ENCODE measurements at regions not wholly inside any gene's neighbourhood (a gene's known extent, or its start where the extent isn't known, plus 50 kb on each side); places are given as distances from the start of the nearest gene placed in this dataset.

GRCh38 chr12:116628989-116629388, 69.8 kb downstream of the MAP1LC3B2 start:
- H3K9me3 ChIP-seq (ENCODE audit: control insufficient read depth, insufficient read depth, low read depth, low read length), result no peaks in the 10 kb centered on the region
- no peaks in the 10 kb centered on the region for H4K20me1 ChIP-seq (ENCODE audit: control insufficient read depth, extremely low read depth, insufficient read depth, low read length)
- no peak for TF ChIP-seq EZH2 (IDR thresholded peaks at IDR 0.05; ENCODE audit: low read length, missing control alignments)
- TF ChIP-seq, protein P1, sequence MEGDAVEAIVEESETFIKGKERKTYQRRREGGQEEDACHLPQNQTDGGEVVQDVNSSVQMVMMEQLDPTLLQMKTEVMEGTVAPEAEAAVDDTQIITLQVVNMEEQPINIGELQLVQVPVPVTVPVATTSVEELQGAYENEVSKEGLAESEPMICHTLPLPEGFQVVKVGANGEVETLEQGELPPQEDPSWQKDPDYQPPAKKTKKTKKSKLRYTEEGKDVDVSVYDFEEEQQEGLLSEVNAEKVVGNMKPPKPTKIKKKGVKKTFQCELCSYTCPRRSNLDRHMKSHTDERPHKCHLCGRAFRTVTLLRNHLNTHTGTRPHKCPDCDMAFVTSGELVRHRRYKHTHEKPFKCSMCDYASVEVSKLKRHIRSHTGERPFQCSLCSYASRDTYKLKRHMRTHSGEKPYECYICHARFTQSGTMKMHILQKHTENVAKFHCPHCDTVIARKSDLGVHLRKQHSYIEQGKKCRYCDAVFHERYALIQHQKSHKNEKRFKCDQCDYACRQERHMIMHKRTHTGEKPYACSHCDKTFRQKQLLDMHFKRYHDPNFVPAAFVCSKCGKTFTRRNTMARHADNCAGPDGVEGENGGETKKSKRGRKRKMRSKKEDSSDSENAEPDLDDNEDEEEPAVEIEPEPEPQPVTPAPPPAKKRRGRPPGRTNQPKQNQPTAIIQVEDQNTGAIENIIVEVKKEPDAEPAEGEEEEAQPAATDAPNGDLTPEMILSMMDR (conservative IDR thresholded peaks at IDR 0.05 in 1 of 2, IDR thresholded peaks at IDR 0.05 in 1 of 2; ENCODE audit: low read depth in 1 of 2, low read length in 2 of 2), result no peak
- no peaks in the 10 kb centered on the region for H3K4me1 ChIP-seq (ENCODE audit: control insufficient read depth, extremely low read depth, insufficient read depth, low read length)
- H3K9ac ChIP-seq (ENCODE audit: insufficient read depth, low read length), result no peak overlapping the region
- no peaks in the 10 kb centered on the region for H3K36me3 ChIP-seq (ENCODE audit: control insufficient read depth, insufficient read depth, low read length)
- no peak for DNase-seq (ENCODE audit: low read depth in 2 of 2)
- no peak overlapping the region for H3K4me2 ChIP-seq (ENCODE audit: extremely low read depth, insufficient read depth, low read length)
- no peaks in the 10 kb centered on the region for H3K79me2 ChIP-seq (ENCODE audit: control insufficient read depth, insufficient read depth, low read length)
- no peak overlapping the region for H2AFZ ChIP-seq (ENCODE audit: low read length)
- H3K27me3 ChIP-seq (ENCODE audit: control insufficient read depth, insufficient read depth, low read length), result peaks cover 2% of the 10 kb centered on the region
- H3K4me3 ChIP-seq (replicated peaks in 1 of 4; ENCODE audit: control extremely low read depth in 1 of 4, insufficient read depth in 1 of 4, low read depth in 3 of 4, low read length in 4 of 4), result no peak overlapping the region
- H3K27ac ChIP-seq (ENCODE audit: insufficient read depth, low read length), result no peak overlapping the region

GRCh38 chr12:116628450-116628793, 69.2 kb downstream of the MAP1LC3B2 start:
- Histone ChIP-seq H3K4me3 (replicated peaks in 1 of 4; ENCODE audit: control extremely low read depth in 1 of 4, insufficient read depth in 1 of 4, low read depth in 3 of 4, low read length in 4 of 4) (no peak overlapping the region), H3K9ac (ENCODE audit: insufficient read depth, low read length) (no peak overlapping the region), H4K20me1 (ENCODE audit: control insufficient read depth, extremely low read depth, insufficient read depth, low read length) (no peaks in the 10 kb centered on the region), H3K4me2 (ENCODE audit: extremely low read depth, insufficient read depth, low read length) (no peak overlapping the region), H3K36me3 (ENCODE audit: control insufficient read depth, insufficient read depth, low read length) (no peaks in the 10 kb centered on the region), H3K27ac (ENCODE audit: insufficient read depth, low read length) (no peak overlapping the region), H3K4me1 (ENCODE audit: control insufficient read depth, extremely low read depth, insufficient read depth, low read length) (no peaks in the 10 kb centered on the region), H3K79me2 (ENCODE audit: control insufficient read depth, insufficient read depth, low read length) (no peaks in the 10 kb centered on the region), H3K9me3 (ENCODE audit: control insufficient read depth, insufficient read depth, low read depth, low read length) (no peaks in the 10 kb centered on the region), H2AFZ (ENCODE audit: low read length) (no peak overlapping the region), H3K27me3 (ENCODE audit: control insufficient read depth, insufficient read depth, low read length) (peaks cover 2% of the 10 kb centered on the region)
- DNase-seq (ENCODE audit: low read depth in 2 of 2), result no peak
- TF ChIP-seq EZH2 (IDR thresholded peaks at IDR 0.05; ENCODE audit: low read length, missing control alignments), result no peak
- TF ChIP-seq, protein P1 (conservative IDR thresholded peaks at IDR 0.05 in 1 of 2, IDR thresholded peaks at IDR 0.05 in 1 of 2; ENCODE audit: low read depth in 1 of 2, low read length in 2 of 2), result no peak

Data from fibroblast of lung (primary cell).